ENCODE measurements at regions not wholly inside any gene's neighbourhood (a gene's known extent, or its start where the extent isn't known, plus 50 kb on each side); places are given as distances from the start of the nearest gene placed in this dataset.

DNA sequence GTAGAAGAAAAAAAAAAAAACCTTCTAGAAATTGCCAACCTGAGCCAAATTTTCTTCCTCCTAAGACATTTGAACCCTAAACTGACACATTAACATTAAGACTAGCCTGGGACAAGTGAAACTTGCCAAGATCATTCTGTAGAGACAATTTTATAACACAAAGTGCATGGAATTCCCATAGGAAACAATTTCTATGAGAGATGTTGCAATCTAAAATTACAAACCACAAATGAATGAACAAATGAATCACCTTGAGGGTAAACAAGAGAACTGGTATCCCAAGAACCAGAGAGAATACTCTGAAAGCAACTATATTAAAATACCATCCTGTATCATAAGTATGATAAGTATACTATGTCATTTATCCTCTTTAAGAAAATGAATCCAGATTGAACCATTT is 165.3 kb downstream of the DICER1 start:
- H3K9me3 Mint-ChIP-seq = peaks cover 3 to 6% of the 10 kb centered on the region in 2 experiments; a peak in 3 of 5 replicates
- 0 out of 4 replicates have a peak, but pooled peaks cover 0 to under 1% of the 10 kb centered on the region in 2 experiments for H3K4me1 Mint-ChIP-seq
- H3K27me3 ChIP-seq (ENCODE audit: insufficient read depth, low read length) = no peaks in the 10 kb centered on the region
- no peaks in the 10 kb centered on the region for H4K20me1 ChIP-seq (ENCODE audit: control insufficient read depth, insufficient read depth, insufficient read length)
- H2AK5ac ChIP-seq (ENCODE audit: insufficient read length, low read length) = no peak overlapping the region
- H4K8ac ChIP-seq (replicated peaks; ENCODE audit: insufficient read length, low read depth, low read length) = no peak overlapping the region
- H3K23me2 ChIP-seq (ENCODE audit: insufficient read length, low read depth, low read length, poor library complexity, severe bottlenecking) = no peaks in the 10 kb centered on the region
- H3K14ac ChIP-seq (ENCODE audit: insufficient read depth, low read length) = no peak overlapping the region
- no peak overlapping the region for H3K23ac ChIP-seq (ENCODE audit: insufficient read length, low read depth, low read length)
- no peaks in the 10 kb centered on the region for H3K4me1 ChIP-seq (ENCODE audit: insufficient read depth, low read length)
- H2BK12ac ChIP-seq (ENCODE audit: insufficient read length, low read depth, low read length) = no peak overlapping the region
- H3K9me3 ChIP-seq (ENCODE audit: control insufficient read depth, low read depth, low read length) = no peaks in the 10 kb centered on the region
- no peak overlapping the region for H2AFZ ChIP-seq (ENCODE audit: low read length)
- H3K4me2 ChIP-seq (ENCODE audit: insufficient read depth, insufficient read length, low read length) = no peak overlapping the region
- H3K27ac ChIP-seq (ENCODE audit: insufficient read length, low read depth, low read length) = no peak overlapping the region
- no peak for DNase-seq
- H3K56ac ChIP-seq (ENCODE audit: insufficient read length, low read depth, low read length) = no peak overlapping the region
- H3K18ac ChIP-seq (ENCODE audit: insufficient read length, low read depth, low read length) = no peak overlapping the region
- no peak overlapping the region for H3K4me3 Mint-ChIP-seq
- H3K9ac ChIP-seq (ENCODE audit: extremely low read depth, insufficient read length, low read length) = no peak overlapping the region
- H2BK20ac ChIP-seq (ENCODE audit: low read depth, low read length, poor library complexity, severe bottlenecking) = no peak overlapping the region
- no peak overlapping the region for H2BK15ac ChIP-seq (ENCODE audit: low read depth, low read length)
- H3K27me3 Mint-ChIP-seq (ENCODE audit: low read depth) = peaks cover 14% of the 10 kb centered on the region
- H4K5ac ChIP-seq (ENCODE audit: insufficient read length, low read depth, low read length) = no peak overlapping the region
- no peak overlapping the region for H3T11ph ChIP-seq (ENCODE audit: low read length)
- TF ChIP-seq, protein P1, sequence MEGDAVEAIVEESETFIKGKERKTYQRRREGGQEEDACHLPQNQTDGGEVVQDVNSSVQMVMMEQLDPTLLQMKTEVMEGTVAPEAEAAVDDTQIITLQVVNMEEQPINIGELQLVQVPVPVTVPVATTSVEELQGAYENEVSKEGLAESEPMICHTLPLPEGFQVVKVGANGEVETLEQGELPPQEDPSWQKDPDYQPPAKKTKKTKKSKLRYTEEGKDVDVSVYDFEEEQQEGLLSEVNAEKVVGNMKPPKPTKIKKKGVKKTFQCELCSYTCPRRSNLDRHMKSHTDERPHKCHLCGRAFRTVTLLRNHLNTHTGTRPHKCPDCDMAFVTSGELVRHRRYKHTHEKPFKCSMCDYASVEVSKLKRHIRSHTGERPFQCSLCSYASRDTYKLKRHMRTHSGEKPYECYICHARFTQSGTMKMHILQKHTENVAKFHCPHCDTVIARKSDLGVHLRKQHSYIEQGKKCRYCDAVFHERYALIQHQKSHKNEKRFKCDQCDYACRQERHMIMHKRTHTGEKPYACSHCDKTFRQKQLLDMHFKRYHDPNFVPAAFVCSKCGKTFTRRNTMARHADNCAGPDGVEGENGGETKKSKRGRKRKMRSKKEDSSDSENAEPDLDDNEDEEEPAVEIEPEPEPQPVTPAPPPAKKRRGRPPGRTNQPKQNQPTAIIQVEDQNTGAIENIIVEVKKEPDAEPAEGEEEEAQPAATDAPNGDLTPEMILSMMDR (conservative IDR thresholded peaks at IDR 0.05) = no peak
- H3K79me1 ChIP-seq (ENCODE audit: insufficient read depth, low read depth, low read length, poor library complexity, severe bottlenecking) = no peaks in the 10 kb centered on the region
- H2BK5ac ChIP-seq (ENCODE audit: insufficient read length, low read length) = no peak overlapping the region
- H3K27ac Mint-ChIP-seq = no peak overlapping the region
- H3K4ac ChIP-seq (ENCODE audit: low read depth, low read length) = no peak overlapping the region
- no peak overlapping the region for H4K91ac ChIP-seq (ENCODE audit: insufficient read length, low read depth, low read length)
- no peaks in the 10 kb centered on the region for H3K79me2 ChIP-seq (ENCODE audit: insufficient read depth, low read length)
- H3K36me3 Mint-ChIP-seq (ENCODE audit: insufficient read depth in 1 of 3, low read depth in 3 of 3) = no peaks in the 10 kb centered on the region
- no peak overlapping the region for H2BK120ac ChIP-seq (ENCODE audit: low read depth, low read length, poor library complexity, severe bottlenecking)

All from H9 (cell line).